Panc1 (cell line): ENCODE measurements at regions not wholly inside any gene's neighbourhood (a gene's known extent, or its start where the extent isn't known, plus 50 kb on each side); places are given as distances from the start of the nearest gene placed in this dataset.

Experiments
- ATAC-seq: fragments of 200-7000 bp; cut with Tn5 transposase; 2 replicates; pipeline ENCODE4 v1.9.1; 2020; ENCODE audit warnings: mild to moderate bottlenecking, moderate library complexity
- BruUV-seq: library from RNA; stranded (reverse); fragments of 400-500 nt; replicated peaks from 2 replicates; lab custom pipeline; 2021; lab: Mats Ljungman, UMichigan
- CTCF ChIA-PET: fragments of 300-600 bp; sonication (Branson Sonifier 250); formaldehyde crosslinking; loops from one replicate; lab custom pipeline; 2022; ENCODE audit warnings: antibody characterized with exemption; lab: Charles Lee
- POLR2A ChIA-PET: fragments of 300-600 bp; sonication (Branson Sonifier 250); formaldehyde crosslinking; loops from one replicate; lab custom pipeline; 2022; ENCODE audit warnings: antibody characterized with exemption; lab: Charles Lee
- DNase-seq: peaks from one replicate; pipeline ENCODE4 v3.0.0-alpha.2; 2010; ENCODE audit warnings: low read depth, low spot score
- H3K27ac ChIP-seq: 2 replicates; pipeline ENCODE4 v1.5.1; 2011; ENCODE audit warnings: mild to moderate bottlenecking, low read length, inconsistent platforms
- H3K27me3 ChIP-seq: fragments of 200-500 bp; sonication (Bioruptor generic); 2 replicates; pipeline ENCODE4 v1.6.0; 2014; ENCODE audit warnings: low read length, inconsistent platforms; ENCODE audit not compliant: control insufficient read depth, insufficient read depth
- H3K36me3 ChIP-seq: fragments of 200-500 bp; sonication (Bioruptor generic); 2 replicates; pipeline ENCODE4 v1.5.1; 2014; ENCODE audit warnings: inconsistent platforms, mild to moderate bottlenecking, low read length, moderate library complexity; ENCODE audit not compliant: control insufficient read depth, insufficient read depth
- H3K4me1 ChIP-seq: 2 replicates; pipeline ENCODE4 v1.5.1; 2011; ENCODE audit warnings: inconsistent platforms, mild to moderate bottlenecking, low read length, moderate library complexity; ENCODE audit not compliant: control insufficient read depth, insufficient read depth
- H3K4me3 ChIP-seq, 2 experiments: 2 replicates each; pipeline ENCODE4 v1.5.1; 2011 to 2012; ENCODE audit warnings: low read depth in 2 of 2, low read length in 2 of 2, mild to moderate bottlenecking in 2 of 2, inconsistent platforms in 1 of 2, moderate library complexity in 1 of 2
- H3K9me3 ChIP-seq: fragments of 200-500 bp; sonication (Bioruptor generic); 2 replicates; pipeline ENCODE4 v1.5.1; 2014; ENCODE audit warnings: low read depth, mild to moderate bottlenecking, inconsistent platforms, low read length, moderate library complexity; ENCODE audit not compliant: control insufficient read depth, insufficient read depth
- POLR2AphosphoS5 ChIP-seq: IDR thresholded peaks from 2 replicates; pipeline ENCODE4 v1.6.1; 2012; ENCODE audit warnings: mild to moderate bottlenecking, low read depth, low read length, moderate library complexity
- REST ChIP-seq, 2 experiments: IDR thresholded peaks; 2 replicates each; pipeline ENCODE4 v1.6.1; 2011 to 2012; ENCODE audit warnings: low read depth in 2 of 2, control low read depth in 1 of 2, low read length in 1 of 2, mild to moderate bottlenecking in 1 of 2, moderate library complexity in 1 of 2; ENCODE audit not compliant: insufficient read depth in 1 of 2
- SIN3A ChIP-seq: IDR thresholded peaks from 2 replicates; pipeline ENCODE4 v1.6.1; 2012; ENCODE audit warnings: low read depth, mild to moderate bottlenecking, low read length, moderate library complexity, borderline replicate concordance; ENCODE audit not compliant: insufficient read depth
- TCF7L2 ChIP-seq: IDR thresholded peaks from 2 replicates; pipeline ENCODE4 v1.6.1; 2011; ENCODE audit warnings: mild to moderate bottlenecking, low read depth, low read length, inconsistent platforms
- in situ Hi-C: cut with HindIII; loops from 2 replicates; pipeline ENCODE4 v1.10.0; 2016; ENCODE audit warnings: low sequenced_read_pairs, low pct_unique_long_range_greater_than_20kb
- intact Hi-C: fragments of 100-400 bp; cut with micrococcal nuclease; formaldehyde crosslinking; loops from one replicate; pipeline ENCODE4 v1.10.0; 2022; ENCODE audit not compliant: unreplicated experiment
- TF ChIP-seq, protein P1 (sequence below): fragments of 450-650 bp; IDR thresholded peaks from 2 replicates; pipeline ENCODE4 v1.5.1; 2017; ENCODE audit warnings: mild to moderate bottlenecking

DNA sequence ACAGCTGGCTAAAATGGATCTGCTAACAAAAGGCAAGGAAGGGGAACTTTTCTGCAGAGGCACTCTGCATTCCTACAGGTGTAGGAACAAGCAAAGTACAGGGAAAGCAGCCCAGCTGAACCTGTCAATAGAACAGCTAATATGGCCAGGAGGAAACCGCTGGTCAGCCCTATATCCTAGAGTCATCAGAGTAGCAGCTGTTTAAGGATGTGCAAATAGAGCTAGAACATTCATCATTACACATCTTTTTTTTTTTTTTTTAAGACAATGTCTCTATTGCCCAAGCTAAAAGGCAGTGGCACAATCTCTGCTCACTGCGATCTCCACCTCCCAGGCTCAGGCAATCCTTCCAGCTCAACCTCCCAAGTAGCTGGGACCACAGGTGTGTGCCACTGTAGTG lies 163.0 kb downstream of the BTC start:
- POLR2A ChIA-PET, result no interaction called here
- no peaks in the 10 kb centered on the region for H3K27me3 ChIP-seq
- CTCF ChIA-PET, result interaction anchor here (0.6 kb wide), 1 partner anchor 403 kb away, joined by 3 read pairs; no protein-coding TSS in a partner anchor
- no peak overlapping the region for H3K4me3 ChIP-seq
- H3K4me1 ChIP-seq, result no peaks in the 10 kb centered on the region
- TF ChIP-seq POLR2AphosphoS5 (no peak), TCF7L2 (no peak), REST (IDR thresholded peaks at IDR 0.05; ENCODE audit: insufficient read depth in 1 of 2, low read depth in 2 of 2, low read length in 1 of 2) (no peak), SIN3A (no peak)
- TF ChIP-seq, protein P1, sequence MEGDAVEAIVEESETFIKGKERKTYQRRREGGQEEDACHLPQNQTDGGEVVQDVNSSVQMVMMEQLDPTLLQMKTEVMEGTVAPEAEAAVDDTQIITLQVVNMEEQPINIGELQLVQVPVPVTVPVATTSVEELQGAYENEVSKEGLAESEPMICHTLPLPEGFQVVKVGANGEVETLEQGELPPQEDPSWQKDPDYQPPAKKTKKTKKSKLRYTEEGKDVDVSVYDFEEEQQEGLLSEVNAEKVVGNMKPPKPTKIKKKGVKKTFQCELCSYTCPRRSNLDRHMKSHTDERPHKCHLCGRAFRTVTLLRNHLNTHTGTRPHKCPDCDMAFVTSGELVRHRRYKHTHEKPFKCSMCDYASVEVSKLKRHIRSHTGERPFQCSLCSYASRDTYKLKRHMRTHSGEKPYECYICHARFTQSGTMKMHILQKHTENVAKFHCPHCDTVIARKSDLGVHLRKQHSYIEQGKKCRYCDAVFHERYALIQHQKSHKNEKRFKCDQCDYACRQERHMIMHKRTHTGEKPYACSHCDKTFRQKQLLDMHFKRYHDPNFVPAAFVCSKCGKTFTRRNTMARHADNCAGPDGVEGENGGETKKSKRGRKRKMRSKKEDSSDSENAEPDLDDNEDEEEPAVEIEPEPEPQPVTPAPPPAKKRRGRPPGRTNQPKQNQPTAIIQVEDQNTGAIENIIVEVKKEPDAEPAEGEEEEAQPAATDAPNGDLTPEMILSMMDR, result no peak
- in situ Hi-C loops (no loop called here), intact Hi-C loops (no loop called here)
- H3K9me3 ChIP-seq, result no peaks in the 10 kb centered on the region
- DNase-seq, result no peak
- BruUV-seq, result no TSS peak
- no peak for ATAC-seq
- H3K36me3 ChIP-seq, result no peaks in the 10 kb centered on the region
- no peak overlapping the region for H3K27ac ChIP-seq

DNA sequence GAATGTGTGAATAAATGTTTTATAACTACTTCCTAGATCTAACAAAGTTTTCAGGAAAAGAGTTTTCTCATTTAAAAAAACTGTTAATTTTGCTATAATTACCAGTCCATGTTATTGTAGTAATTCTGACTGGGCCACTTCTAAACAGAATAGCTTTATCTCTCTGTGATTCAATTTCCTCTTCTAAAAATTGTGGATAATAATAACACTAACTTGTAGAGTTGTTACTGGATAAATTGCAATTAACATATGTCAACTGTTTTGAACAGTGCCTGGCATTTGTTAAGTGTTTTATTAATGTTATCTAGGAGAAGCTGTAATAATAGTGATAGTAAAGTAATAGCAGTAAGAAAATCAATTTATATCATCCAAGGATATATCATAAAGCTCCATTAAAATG lies 162.3 kb downstream of the BTC start:
- ATAC-seq (no peak), DNase-seq (no peak)
- POLR2A ChIA-PET, result interaction anchor here (0.7 kb wide), 1 partner anchor 979 kb away, joined by 4 read pairs; no protein-coding TSS in a partner anchor
- Histone ChIP-seq H3K27ac (no peak overlapping the region), H3K36me3 (no peaks in the 10 kb centered on the region), H3K27me3 (no peaks in the 10 kb centered on the region), H3K4me3 (no peak overlapping the region), H3K9me3 (no peaks in the 10 kb centered on the region), H3K4me1 (no peaks in the 10 kb centered on the region)
- no TSS peak for BruUV-seq
- in situ Hi-C loops, result no loop called here
- no peak for TF ChIP-seq REST (IDR thresholded peaks at IDR 0.05; ENCODE audit: insufficient read depth in 1 of 2, low read depth in 2 of 2, low read length in 1 of 2)
- TF ChIP-seq TCF7L2, result no peak
- TF ChIP-seq, protein P1, result no peak
- no peak for TF ChIP-seq POLR2AphosphoS5
- CTCF ChIA-PET, result no interaction called here
- intact Hi-C loops, result no loop called here
